HL-60 (cell line): ENCODE measurements at regions not wholly inside any gene's neighbourhood (a gene's known extent, or its start where the extent isn't known, plus 50 kb on each side); places are given as distances from the start of the nearest gene placed in this dataset.

Source experiments
- POLR2AphosphoS5 ChIP-seq: IDR thresholded peaks from 2 replicates; pipeline ENCODE4 v1.6.1; 2012; ENCODE audit warnings: low read depth
- SPI1 ChIP-seq: IDR thresholded peaks from 2 replicates; pipeline ENCODE4 v1.6.1; 2012; ENCODE audit warnings: low read depth, mild to moderate bottlenecking, borderline replicate concordance
- TF ChIP-seq, protein P1 (sequence below): IDR thresholded peaks from one replicate; pipeline ENCODE4 v1.5.1; 2011; ENCODE audit warnings: low read length, control low read depth, inconsistent platforms; ENCODE audit not compliant: insufficient read depth

DNA sequence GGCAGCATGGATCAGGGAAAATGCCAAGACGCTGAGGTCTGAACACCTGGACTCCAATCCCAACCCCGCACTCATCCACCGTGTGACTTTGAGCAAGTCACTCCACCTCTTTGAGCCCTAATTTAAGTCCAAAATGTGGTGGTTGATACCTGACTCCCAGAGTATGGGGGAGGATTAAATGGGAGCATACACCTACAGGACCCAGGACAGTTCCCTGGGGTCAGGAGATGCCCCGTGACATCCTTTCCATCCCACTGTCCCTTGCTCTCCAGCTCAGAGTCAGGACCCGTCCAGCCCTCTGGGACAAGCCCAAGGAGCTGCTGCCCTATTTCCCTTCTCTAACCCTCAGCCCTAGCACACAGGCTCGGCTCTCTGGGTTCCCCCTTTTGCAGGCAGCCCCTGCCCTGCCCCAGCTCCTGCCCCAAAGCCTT is 276.4 kb downstream of the XXYLT1 start:
- TF ChIP-seq, protein P1, sequence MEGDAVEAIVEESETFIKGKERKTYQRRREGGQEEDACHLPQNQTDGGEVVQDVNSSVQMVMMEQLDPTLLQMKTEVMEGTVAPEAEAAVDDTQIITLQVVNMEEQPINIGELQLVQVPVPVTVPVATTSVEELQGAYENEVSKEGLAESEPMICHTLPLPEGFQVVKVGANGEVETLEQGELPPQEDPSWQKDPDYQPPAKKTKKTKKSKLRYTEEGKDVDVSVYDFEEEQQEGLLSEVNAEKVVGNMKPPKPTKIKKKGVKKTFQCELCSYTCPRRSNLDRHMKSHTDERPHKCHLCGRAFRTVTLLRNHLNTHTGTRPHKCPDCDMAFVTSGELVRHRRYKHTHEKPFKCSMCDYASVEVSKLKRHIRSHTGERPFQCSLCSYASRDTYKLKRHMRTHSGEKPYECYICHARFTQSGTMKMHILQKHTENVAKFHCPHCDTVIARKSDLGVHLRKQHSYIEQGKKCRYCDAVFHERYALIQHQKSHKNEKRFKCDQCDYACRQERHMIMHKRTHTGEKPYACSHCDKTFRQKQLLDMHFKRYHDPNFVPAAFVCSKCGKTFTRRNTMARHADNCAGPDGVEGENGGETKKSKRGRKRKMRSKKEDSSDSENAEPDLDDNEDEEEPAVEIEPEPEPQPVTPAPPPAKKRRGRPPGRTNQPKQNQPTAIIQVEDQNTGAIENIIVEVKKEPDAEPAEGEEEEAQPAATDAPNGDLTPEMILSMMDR = no peak
- TF ChIP-seq POLR2AphosphoS5 (no peak), SPI1 (no peak)
